PC-3 (cell line): ENCODE measurements at regions not wholly inside any gene's neighbourhood (a gene's known extent, or its start where the extent isn't known, plus 50 kb on each side); places are given as distances from the start of the nearest gene placed in this dataset.

Experiments
- EZH2 ChIP-seq: fragments of 300-600 bp; sonication (generic); IDR thresholded peaks from one replicate; pipeline ENCODE4 v1.6.1; 2017; ENCODE audit warnings: antibody characterized with exemption, mild to moderate bottlenecking, low read length; ENCODE audit not compliant: unreplicated experiment
- EZH2phosphoT487 ChIP-seq: fragments of 300-600 bp; sonication (generic); IDR thresholded peaks from 2 replicates; pipeline ENCODE4 v1.6.1; 2018; ENCODE audit warnings: mild to moderate bottlenecking, antibody characterized with exemption, low read length, borderline replicate concordance
- TF ChIP-seq, protein P1 (sequence below): fragments of 300-600 bp; sonication (generic); conservative IDR thresholded peaks from 2 replicates; pipeline ENCODE4 v1.5.1; 2017; ENCODE audit warnings: antibody characterized with exemption, low read depth, mild to moderate bottlenecking, low read length

DNA sequence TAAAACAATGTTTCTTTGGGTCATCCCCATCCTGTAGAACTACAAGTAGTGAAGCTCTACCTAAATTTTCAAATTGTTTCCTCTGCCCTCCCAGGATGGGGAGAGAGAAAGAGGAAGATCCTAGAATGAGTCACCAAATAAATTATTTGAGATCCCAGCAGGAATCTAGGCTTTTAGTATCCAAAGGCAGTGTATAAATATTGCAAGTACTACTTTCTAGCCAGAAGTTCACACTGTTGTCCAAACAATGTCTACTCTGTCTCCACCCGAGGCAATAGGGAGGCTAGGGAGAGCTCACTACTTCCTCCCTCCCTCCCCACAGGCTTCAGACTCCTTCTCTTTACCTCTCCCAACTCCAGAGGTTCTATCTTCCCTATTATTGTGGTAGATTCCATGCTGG is 362.8 kb downstream of the MRPS30 start:
- TF ChIP-seq, protein P1, sequence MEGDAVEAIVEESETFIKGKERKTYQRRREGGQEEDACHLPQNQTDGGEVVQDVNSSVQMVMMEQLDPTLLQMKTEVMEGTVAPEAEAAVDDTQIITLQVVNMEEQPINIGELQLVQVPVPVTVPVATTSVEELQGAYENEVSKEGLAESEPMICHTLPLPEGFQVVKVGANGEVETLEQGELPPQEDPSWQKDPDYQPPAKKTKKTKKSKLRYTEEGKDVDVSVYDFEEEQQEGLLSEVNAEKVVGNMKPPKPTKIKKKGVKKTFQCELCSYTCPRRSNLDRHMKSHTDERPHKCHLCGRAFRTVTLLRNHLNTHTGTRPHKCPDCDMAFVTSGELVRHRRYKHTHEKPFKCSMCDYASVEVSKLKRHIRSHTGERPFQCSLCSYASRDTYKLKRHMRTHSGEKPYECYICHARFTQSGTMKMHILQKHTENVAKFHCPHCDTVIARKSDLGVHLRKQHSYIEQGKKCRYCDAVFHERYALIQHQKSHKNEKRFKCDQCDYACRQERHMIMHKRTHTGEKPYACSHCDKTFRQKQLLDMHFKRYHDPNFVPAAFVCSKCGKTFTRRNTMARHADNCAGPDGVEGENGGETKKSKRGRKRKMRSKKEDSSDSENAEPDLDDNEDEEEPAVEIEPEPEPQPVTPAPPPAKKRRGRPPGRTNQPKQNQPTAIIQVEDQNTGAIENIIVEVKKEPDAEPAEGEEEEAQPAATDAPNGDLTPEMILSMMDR: no peak
- TF ChIP-seq EZH2: no peak
- TF ChIP-seq EZH2phosphoT487: no peak
